ENCODE measurements at regions not wholly inside any gene's neighbourhood (a gene's known extent, or its start where the extent isn't known, plus 50 kb on each side); places are given as distances from the start of the nearest gene placed in this dataset.

DNA sequence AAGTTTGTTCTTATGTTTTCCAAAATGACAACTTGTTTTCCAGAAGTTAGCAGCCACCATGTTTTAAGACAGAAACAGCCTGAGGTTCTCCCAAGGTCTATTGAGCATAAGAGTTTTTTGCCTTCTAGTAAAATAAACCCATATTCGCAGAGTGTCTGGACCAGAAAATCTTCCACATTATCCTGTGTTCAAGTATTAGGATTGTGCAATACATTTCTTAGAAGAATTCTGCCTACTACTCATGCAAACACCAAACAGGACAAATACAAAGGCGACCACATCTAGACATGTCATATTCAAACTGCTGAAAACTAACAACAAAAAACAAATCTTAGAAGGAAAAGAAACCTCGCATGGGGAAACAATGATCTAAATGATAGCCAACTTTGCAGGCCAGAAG, 145.4 kb upstream of the AHI1 start:
- no peaks in the 10 kb centered on the region for H3K36me3 Mint-ChIP-seq
- H3K27me3 Mint-ChIP-seq, result peaks cover 7 to 11% (median 9%) of the 10 kb centered on the region in 3 donors
- peaks cover 0 to 7% (median 0%) of the 10 kb centered on the region in 7 donors for H3K9me3 Mint-ChIP-seq
- DNase-seq, result no peak
- H3K4me3 Mint-ChIP-seq, result no peak overlapping the region
- no peak overlapping the region for H3K27ac Mint-ChIP-seq
- no peak for ATAC-seq (ENCODE audit: low read depth in 2 of 2)
- no peaks in the 10 kb centered on the region for H3K4me1 Mint-ChIP-seq

DNA sequence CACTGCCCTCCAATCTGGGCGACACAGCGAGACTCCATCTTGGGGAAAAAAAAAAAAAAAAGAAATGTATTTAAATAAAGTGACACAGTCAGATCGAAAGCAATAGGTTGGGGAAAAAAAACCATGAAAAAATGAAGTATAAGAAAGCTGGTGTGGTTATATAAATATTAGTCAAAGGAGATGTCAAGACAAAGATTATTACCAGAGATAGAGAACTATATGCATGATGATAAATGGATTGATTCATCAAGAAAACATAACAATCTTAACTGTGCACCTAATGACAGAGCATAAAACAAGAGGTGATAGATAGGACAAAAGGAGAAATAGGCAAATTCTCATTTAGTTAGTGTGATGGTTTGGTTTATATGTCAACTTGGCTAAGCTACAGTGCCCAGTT, 146.9 kb upstream of the AHI1 start:
- Mint-ChIP-seq H3K36me3 (peaks cover 0 to 7% of the 10 kb centered on the region in 2 donors), H3K4me3 (no peak overlapping the region), H3K27ac (no peak overlapping the region), H3K27me3 (peaks cover 7 to 11% (median 9%) of the 10 kb centered on the region in 3 donors), H3K9me3 (peaks cover 3 to 14% (median 6%) of the 10 kb centered on the region in 7 donors), H3K4me1 (no peaks in the 10 kb centered on the region)
- DNase-seq, result no peak
- no peak for ATAC-seq (ENCODE audit: low read depth in 2 of 2)

DNA sequence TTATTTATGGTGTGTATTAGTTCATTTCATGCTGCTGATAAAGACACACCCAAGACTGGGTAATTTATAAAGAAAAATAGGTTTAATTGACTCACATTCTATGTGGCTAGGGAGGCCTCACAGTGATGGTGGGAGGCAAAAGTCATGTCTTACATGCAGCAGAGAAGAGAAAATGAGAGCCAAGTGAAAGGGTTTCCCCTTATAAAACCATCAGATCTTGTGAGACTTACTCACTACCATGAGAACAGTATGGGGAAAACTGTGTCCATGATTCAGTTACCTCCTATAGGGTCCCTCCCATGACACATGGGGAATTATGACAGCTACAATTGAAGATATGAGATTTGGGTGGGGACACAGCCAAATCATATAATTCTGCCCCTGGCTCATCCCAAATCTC, 150.0 kb upstream of the AHI1 start:
- Mint-ChIP-seq H3K27me3 (no peaks in the 10 kb centered on the region), H3K27ac (no peak overlapping the region), H3K9me3 (peaks cover 7 to 33% (median 22%) of the 10 kb centered on the region in 7 donors), H3K36me3 (peaks cover 5 to 14% of the 10 kb centered on the region in 2 donors), H3K4me1 (peaks cover 5 to 15% (median 13%) of the 10 kb centered on the region in 3 donors), H3K4me3 (no peak overlapping the region)
- DNase-seq, result no peak
- no peak for ATAC-seq (ENCODE audit: low read depth in 2 of 2)

DNA sequence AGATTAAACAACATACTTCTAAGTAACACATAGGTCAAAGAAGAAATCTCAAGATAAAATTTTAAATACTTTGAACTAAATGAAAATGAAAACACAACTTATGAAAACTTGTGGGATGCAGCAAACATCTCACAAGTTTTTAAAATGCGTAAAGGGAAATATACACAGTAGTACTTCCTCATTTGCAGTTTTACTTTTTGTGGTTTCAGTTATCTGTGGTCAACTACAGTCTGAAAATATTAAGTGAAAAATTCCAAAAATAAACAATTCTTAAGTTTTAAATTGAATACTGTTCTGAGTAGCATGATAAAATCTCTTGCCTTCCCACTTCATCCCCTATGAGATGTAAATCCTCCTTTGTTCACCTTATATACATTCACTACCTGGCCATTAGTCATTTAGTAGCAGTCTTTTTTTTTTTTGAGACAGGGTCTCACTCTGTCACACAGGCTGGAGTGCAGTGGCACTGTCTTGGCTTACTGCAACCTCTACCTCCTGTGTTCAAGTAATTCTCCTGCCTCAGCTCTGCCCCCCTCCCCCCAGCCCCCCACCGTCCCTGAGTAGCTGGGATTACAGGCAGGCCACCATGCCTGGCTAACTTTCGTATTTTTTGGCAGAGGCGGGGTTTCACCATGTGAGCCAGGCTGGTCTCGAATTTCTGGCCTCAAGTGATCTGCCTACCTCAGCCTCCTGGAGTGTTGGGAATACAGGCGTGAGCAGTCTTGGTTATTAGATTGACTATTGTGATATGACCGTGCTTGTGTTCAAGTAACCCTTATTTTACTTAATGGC, 154.6 kb upstream of the AHI1 start:
- H3K36me3 Mint-ChIP-seq, result peaks cover 5 to 14% of the 10 kb centered on the region in 2 donors

DNA sequence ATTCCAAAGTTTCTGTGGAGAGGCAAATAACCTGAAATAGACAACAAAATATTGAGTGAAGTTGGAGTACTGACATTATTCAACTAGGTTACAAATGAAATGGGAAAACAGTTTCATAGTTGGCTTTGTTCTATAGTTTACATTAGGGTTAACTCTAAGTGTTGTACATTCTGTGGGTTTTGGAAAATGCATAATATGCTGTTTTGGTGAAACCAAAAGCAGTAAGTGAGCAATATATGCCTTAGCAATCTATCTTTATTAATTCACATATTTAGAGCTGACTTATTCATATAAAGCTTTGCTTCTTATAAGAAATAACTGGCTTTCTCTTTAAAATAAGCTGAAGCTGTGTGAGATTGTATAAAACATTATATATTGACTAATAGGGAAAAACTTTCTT, 157.5 kb upstream of the AHI1 start:
- no peaks in the 10 kb centered on the region for H3K27me3 Mint-ChIP-seq
- H3K27ac Mint-ChIP-seq, result no peak overlapping the region
- DNase-seq (no peak), ATAC-seq (ENCODE audit: low read depth in 2 of 2) (no peak)
- H3K4me1 Mint-ChIP-seq, result peaks cover 9 to 26% (median 23%) of the 10 kb centered on the region in 3 donors
- peaks cover 0 to 27% (median 17%) of the 10 kb centered on the region in 7 donors for H3K9me3 Mint-ChIP-seq
- no peak overlapping the region for H3K4me3 Mint-ChIP-seq
- peaks cover under 1 to 5% of the 10 kb centered on the region in 2 donors for H3K36me3 Mint-ChIP-seq

More for the DNA sequence above, 154.6 kb upstream of the AHI1 start:
- H3K4me3 Mint-ChIP-seq, result peak overlapping the region; percentile 7 to 85 (median 54)
- H3K27ac Mint-ChIP-seq, result peak overlapping the region in 5 of 6 donors; percentile 57 to 97 (median 72)
- peaks cover 5 to 18% (median 15%) of the 10 kb centered on the region in 3 donors for H3K4me1 Mint-ChIP-seq
- ATAC-seq (ENCODE audit: low read depth in 2 of 2) (peak; percentile 92 to 93), DNase-seq (peak; percentile 28)
- no peaks in the 10 kb centered on the region for H3K27me3 Mint-ChIP-seq
- H3K9me3 Mint-ChIP-seq, result peaks cover 11 to 35% (median 28%) of the 10 kb centered on the region in 7 donors

DNA sequence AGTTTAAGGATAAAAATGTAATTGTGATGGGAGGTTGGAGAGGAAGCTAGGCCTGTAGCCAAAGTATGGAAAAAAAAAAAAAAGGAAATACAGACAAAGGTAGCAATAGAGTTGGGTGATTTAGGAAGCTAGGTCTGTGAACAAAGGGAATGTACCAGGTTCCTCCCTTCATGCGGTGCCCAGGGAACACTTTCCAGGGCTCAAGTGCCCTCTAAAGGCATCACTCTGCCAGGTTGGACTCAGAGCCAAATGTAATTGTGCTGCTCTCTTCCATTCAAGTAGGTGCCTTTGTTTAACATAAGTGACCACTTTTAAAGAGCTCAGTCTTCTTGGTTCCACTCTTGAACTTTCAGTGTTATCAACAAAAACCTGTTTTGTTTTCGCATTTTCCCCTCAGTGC, 159.7 kb upstream of the AHI1 start:
- no peak for ATAC-seq (ENCODE audit: low read depth in 2 of 2)
- H3K27ac Mint-ChIP-seq, result peak overlapping the region in 2 of 6 donors; percentile 27 to 91

DNA sequence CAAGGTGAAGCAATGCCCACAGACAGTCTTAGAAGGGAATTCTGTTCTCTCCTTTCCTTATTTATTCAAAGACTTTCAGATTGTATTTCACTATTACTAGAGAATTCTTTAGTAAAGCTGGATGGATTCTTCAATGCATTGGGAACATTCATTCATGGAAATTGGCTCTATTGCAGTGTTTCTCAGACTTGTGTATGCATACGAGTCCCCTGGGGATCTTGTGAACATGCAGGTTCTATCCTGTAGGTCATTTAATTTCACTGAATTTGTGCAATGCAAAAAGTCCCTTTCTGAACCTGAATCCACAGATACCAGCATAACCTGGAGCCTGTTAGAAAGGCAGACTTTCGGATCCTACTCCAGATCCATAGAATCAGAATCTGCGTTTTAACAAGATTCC, 160.9 kb upstream of the AHI1 start:
- DNase-seq (no peak), ATAC-seq (ENCODE audit: low read depth in 2 of 2) (no peak)
- Mint-ChIP-seq H3K36me3 (no peaks in the 10 kb centered on the region), H3K4me3 (no peak overlapping the region), H3K27ac (no peak overlapping the region), H3K9me3 (peaks cover 0 to 13% (median 10%) of the 10 kb centered on the region in 7 donors), H3K4me1 (peaks cover 4 to 10% (median 6%) of the 10 kb centered on the region in 3 donors), H3K27me3 (peaks cover 0 to 5% (median 0%) of the 10 kb centered on the region in 3 donors)

More for the DNA sequence above, 159.7 kb upstream of the AHI1 start:
- H3K4me1 Mint-ChIP-seq, result peaks cover 4 to 16% (median 11%) of the 10 kb centered on the region in 3 donors
- no peak overlapping the region for H3K4me3 Mint-ChIP-seq
- no peak for DNase-seq
- peaks cover 0 to 13% (median 10%) of the 10 kb centered on the region in 7 donors for H3K9me3 Mint-ChIP-seq
- peaks cover 0 to 5% (median 0%) of the 10 kb centered on the region in 3 donors for H3K27me3 Mint-ChIP-seq
- no peaks in the 10 kb centered on the region for H3K36me3 Mint-ChIP-seq

DNA sequence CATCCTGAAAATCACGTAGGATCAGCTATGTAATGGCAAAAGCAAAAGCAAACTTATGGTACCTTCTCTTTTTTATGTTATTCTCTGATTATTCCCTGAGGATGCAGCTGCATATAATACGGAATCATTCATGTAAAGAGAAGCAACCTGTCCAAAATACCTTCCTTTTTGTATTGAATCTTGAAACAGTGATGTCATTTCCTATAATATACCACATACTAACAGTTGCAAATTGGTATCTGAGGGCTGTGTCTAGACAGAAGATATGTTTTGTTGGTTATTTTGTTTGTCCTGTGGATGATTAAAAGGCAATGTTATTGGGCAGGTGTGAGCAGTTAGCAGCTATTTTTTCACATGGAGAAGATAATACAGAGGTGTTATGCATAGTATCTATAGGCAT, 161.4 kb upstream of the AHI1 start:
- H3K4me3 Mint-ChIP-seq, result no peak overlapping the region
- H3K4me1 Mint-ChIP-seq, result peaks cover 4 to 10% (median 6%) of the 10 kb centered on the region in 3 donors
- no peak overlapping the region for H3K27ac Mint-ChIP-seq
- DNase-seq (no peak), ATAC-seq (ENCODE audit: low read depth in 2 of 2) (peak; percentile 64 to 86)
- no peaks in the 10 kb centered on the region for H3K36me3 Mint-ChIP-seq
- peaks cover 0 to 14% (median 10%) of the 10 kb centered on the region in 7 donors for H3K9me3 Mint-ChIP-seq
- H3K27me3 Mint-ChIP-seq, result peaks cover 0 to 5% (median 0%) of the 10 kb centered on the region in 3 donors

DNA sequence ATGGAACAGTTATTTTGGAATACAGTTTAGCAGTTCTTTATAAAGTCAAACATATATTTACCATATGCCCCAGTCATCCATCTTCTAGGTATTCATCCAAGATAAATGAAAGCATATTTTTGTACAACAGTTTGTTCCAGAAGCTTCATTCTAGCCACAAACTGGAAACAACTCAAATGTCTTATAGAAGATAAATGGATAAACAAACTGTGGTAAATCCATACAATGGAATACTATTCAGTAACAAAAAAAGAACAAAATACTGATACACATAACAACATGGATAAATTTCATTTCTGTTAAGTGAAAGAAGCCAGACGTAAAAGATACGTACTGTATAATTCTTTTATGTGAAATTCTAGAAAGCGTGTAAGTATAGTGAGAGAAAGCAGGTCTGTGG, 167.0 kb upstream of the AHI1 start:
- Mint-ChIP-seq H3K4me3 (no peak overlapping the region), H3K9me3 (peaks cover 0 to 15% (median 5%) of the 10 kb centered on the region in 7 donors), H3K27me3 (peaks cover 3 to 20% (median 12%) of the 10 kb centered on the region in 3 donors), H3K27ac (no peak overlapping the region), H3K36me3 (no peaks in the 10 kb centered on the region), H3K4me1 (peaks cover 0 to 5% (median 0%) of the 10 kb centered on the region in 3 donors)
- DNase-seq (no peak), ATAC-seq (ENCODE audit: low read depth in 2 of 2) (no peak)

DNA sequence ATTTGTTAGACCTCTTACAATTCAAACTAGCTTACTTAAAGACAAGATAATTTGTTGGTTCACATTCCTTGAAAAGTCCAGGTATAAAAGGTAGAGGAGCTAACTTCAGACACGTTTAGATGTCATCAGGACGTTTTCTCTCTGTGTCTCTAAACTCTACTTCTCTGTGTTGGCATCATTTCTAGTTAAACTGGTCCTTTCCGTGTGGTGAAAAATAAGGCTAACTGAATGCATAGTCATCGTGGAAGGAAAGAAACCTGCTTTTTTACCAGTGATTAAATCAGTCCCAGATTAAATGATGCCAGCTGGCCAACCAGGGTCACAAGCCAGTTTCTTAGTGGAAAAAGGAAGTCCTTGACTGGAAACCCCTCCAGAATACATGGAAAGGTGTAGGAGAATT, 168.4 kb upstream of the AHI1 start:
- Mint-ChIP-seq H3K9me3 (peaks cover 0 to 15% (median 5%) of the 10 kb centered on the region in 7 donors), H3K27me3 (peaks cover 3 to 20% (median 12%) of the 10 kb centered on the region in 3 donors), H3K4me3 (no peak overlapping the region), H3K4me1 (peaks cover 0 to 5% (median 0%) of the 10 kb centered on the region in 3 donors), H3K27ac (no peak overlapping the region), H3K36me3 (no peaks in the 10 kb centered on the region)
- ATAC-seq (ENCODE audit: low read depth in 2 of 2) (no peak), DNase-seq (no peak)

DNA sequence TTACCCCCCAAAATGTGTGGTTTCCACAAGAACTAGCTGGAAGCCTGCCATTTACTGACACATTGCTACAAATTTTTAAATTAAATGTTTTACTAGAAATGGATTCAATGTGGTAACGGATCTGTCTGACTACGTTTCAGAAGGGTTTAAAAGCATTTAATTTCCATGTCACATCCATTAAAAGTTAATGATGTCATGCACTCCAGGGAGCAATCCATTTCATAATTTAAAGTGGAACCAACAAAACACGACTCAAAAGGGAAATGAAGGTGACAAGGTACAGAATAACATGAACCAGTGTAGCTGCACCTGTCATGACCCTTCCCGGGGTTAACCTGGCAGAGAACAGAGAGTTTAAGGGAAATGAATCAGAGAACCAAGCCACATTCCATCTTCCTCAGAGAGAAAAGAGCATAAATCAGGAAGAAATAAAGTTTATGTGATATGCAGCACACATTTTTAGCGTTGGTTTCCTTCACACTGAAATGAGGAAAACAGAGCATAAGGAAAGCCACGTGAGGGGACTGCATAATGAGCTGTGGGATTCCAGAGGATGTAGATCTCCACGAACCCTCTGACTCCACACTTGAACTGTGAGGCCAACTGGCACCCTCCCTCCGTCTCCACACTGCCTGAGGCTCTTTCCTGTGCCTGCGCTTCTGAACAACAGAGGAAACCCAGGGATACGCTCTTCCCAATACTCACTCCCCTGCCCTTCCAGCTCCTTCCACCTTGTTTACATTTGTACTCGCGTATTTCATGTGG, 170.3 kb upstream of the AHI1 start:
- H3K36me3 Mint-ChIP-seq, result no peaks in the 10 kb centered on the region
- peaks cover 0 to 11% (median 3%) of the 10 kb centered on the region in 7 donors for H3K9me3 Mint-ChIP-seq
- ATAC-seq (ENCODE audit: low read depth in 2 of 2) (no peak), DNase-seq (no peak)
- H3K4me3 Mint-ChIP-seq, result no peak overlapping the region
- H3K27me3 Mint-ChIP-seq, result peaks cover 3 to 20% (median 7%) of the 10 kb centered on the region in 3 donors
- no peak overlapping the region for H3K27ac Mint-ChIP-seq
- H3K4me1 Mint-ChIP-seq, result peaks cover 0 to 5% (median 0%) of the 10 kb centered on the region in 3 donors

DNA sequence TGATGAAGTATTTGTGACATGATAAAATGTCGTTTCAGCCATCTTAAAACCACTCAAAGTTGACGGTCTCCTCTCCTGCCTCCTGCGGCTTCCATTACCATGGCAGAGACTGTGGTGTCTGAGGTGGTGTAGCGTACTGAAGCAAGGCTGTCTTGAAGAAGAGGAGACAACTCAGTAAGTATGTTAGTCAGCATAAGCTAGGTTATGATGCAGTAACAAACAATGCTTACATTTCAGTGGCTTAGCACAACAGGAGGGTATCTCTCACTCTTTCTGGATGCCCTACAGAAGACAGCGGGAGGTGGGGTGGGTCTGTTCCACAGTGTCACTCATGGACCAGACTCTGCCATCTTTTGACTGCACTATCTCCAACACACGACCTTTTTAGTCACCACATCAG, 174.7 kb upstream of the AHI1 start:
- H3K4me1 Mint-ChIP-seq, result peaks cover 0 to 5% (median 0%) of the 10 kb centered on the region in 3 donors
- H3K27ac Mint-ChIP-seq, result peak overlapping the region in 1 of 6 donors; percentile 14
- DNase-seq (no peak), ATAC-seq (ENCODE audit: low read depth in 2 of 2) (no peak)
- H3K9me3 Mint-ChIP-seq, result no peaks in the 10 kb centered on the region
- H3K36me3 Mint-ChIP-seq, result no peaks in the 10 kb centered on the region
- peaks cover 3 to 12% (median 7%) of the 10 kb centered on the region in 3 donors for H3K27me3 Mint-ChIP-seq
- H3K4me3 Mint-ChIP-seq, result no peak overlapping the region

DNA sequence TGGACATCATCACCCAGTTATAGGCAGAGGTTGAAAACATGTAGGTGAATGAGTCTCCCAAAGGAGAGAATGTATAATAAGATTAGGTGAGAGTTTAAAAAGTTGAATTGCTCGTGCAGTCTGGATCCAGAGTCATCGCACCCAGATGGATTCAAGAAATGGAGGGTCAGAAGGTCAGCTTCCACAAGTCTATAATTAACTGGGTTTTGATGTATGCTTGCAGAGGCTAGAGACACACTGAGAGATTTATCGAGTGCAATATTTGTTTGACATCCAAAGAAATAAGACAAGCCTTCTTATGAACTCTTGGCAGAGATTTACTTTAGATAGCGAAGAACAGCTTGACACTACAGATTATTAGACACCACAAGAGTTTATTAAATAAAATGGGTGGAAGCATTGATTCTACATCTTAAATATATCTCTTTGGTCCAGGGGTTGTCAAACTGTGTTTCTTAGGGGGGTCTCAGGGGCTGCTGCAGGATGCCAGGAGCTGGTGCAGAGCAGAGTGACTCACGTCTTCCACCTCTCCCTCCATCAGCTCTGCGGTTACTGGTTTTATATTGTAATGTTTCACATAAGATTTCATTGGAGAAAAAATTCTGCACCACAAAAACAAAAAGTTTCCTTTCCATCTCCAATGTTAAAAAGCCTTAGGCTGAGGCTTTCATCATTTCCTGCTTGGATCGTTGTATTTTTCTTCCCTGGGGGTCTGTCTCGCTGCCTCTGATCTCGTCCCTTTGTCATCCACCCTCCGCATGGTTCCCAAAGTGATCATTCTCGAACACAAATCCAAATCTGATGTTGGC, 176.2 kb upstream of the AHI1 start:
- DNase-seq, result no peak
- Mint-ChIP-seq H3K27ac (peak overlapping the region in 2 of 6 donors; percentile 4 to 16), H3K9me3 (no peaks in the 10 kb centered on the region), H3K27me3 (no peaks in the 10 kb centered on the region), H3K36me3 (no peaks in the 10 kb centered on the region), H3K4me1 (no peaks in the 10 kb centered on the region), H3K4me3 (no peak overlapping the region)
- ATAC-seq (ENCODE audit: low read depth in 2 of 2), result no peak
